Sigmoid colon (tissue), 3 donors: ENCODE measurements at regions not wholly inside any gene's neighbourhood (a gene's known extent, or its start where the extent isn't known, plus 50 kb on each side); places are given as distances from the start of the nearest gene placed in this dataset.
"Not testable (repeated sequence)": the region's sequence is repeated elsewhere in the genome, so short reads cannot be mapped to it uniquely, and the experiment has no call there.

ENCODE experiments used
- CTCF ChIP-seq, 4 experiments: fragments of 450-650 bp in 3 of 4; fragments of 200-600 bp in 1 of 4; IDR thresholded peaks; one replicate each; pipeline ENCODE4 v1.5.1; 2016 to 2019; ENCODE audit warnings: antibody characterized with exemption in 4 of 4, mild to moderate bottlenecking in 3 of 4, moderate library complexity in 2 of 4
- POLR2A ChIP-seq, 2 donors: fragments of 450-650 bp; IDR thresholded peaks; one replicate each; pipeline ENCODE4 v1.6.1; 2016; ENCODE audit warnings: antibody characterized with exemption in 2 of 2, mild to moderate bottlenecking in 2 of 2, moderate library complexity in 2 of 2

GRCh38 chr21:6569587-6570392, 3951.6 kb upstream of the TPTE start:
- not testable (repeated sequence) for TF ChIP-seq CTCF, POLR2A (IDR thresholded peaks at IDR 0.05)
